Retina (tissue), 1 donor: ENCODE measurements at regions not wholly inside any gene's neighbourhood (a gene's known extent, or its start where the extent isn't known, plus 50 kb on each side); places are given as distances from the start of the nearest gene placed in this dataset.
"Not testable (repeated sequence)": the region's sequence is repeated elsewhere in the genome, so short reads cannot be mapped to it uniquely, and the experiment has no call there.

Source experiments
- DNase-seq: peaks from one replicate; pipeline ENCODE4 v3.0.0-alpha.2; 2016

GRCh38 chr6:163889904-163890514, 475.5 kb downstream of the QKI start:
- no peak for DNase-seq

GRCh38 chr6:163888030-163888819, 473.7 kb downstream of the QKI start:
- DNase-seq, result no peak

GRCh38 chr6:163886428-163886827, 471.9 kb downstream of the QKI start:
- no peak for DNase-seq

GRCh38 chr6:163883984-163884383, 469.5 kb downstream of the QKI start:
- no peak for DNase-seq

- no peak for DNase-seq
Observed at GRCh38 chr6:163878698-163879097, 464.2 kb downstream of the QKI start.

- no peak for DNase-seq
Observed at GRCh38 chr6:163877877-163878639, 463.5 kb downstream of the QKI start.

- DNase-seq, result no peak
Observed at GRCh38 chr6:163876391-163876790, 461.9 kb downstream of the QKI start.

- DNase-seq, result no peak
Observed at GRCh38 chr6:163874784-163875183, 460.3 kb downstream of the QKI start.

GRCh38 chr6:163872335-163872734, 457.8 kb downstream of the QKI start:
- no peak for DNase-seq

GRCh38 chr6:163871616-163872015, 457.1 kb downstream of the QKI start:
- DNase-seq, result no peak

GRCh38 chr6:163867518-163868292, 453.2 kb downstream of the QKI start:
- no peak for DNase-seq

GRCh38 chr6:163866192-163866591, 451.7 kb downstream of the QKI start:
- no peak for DNase-seq

- no peak for DNase-seq
Observed at GRCh38 chr6:163863565-163863964, 449.0 kb downstream of the QKI start.

GRCh38 chr6:163862701-163863100, 448.2 kb downstream of the QKI start:
- DNase-seq, result no peak

- DNase-seq, result no peak
Observed at GRCh38 chr6:163861627-163862026, 447.1 kb downstream of the QKI start.

GRCh38 chr6:163860287-163861081, 446.0 kb downstream of the QKI start:
- peak; percentile 57 for DNase-seq

- DNase-seq, result not testable (repeated sequence)
Observed at GRCh38 chr6:163858870-163859269, 444.4 kb downstream of the QKI start.

GRCh38 chr6:163857421-163857820, 442.9 kb downstream of the QKI start:
- DNase-seq, result no peak

- DNase-seq, result no peak
Observed at GRCh38 chr6:163850874-163851273, 436.4 kb downstream of the QKI start.

GRCh38 chr6:163844761-163845160, 430.2 kb downstream of the QKI start:
- no peak for DNase-seq

- no peak for DNase-seq
Observed at GRCh38 chr6:163844357-163844756, 429.8 kb downstream of the QKI start.

GRCh38 chr6:163843218-163843617, 428.7 kb downstream of the QKI start:
- no peak for DNase-seq
